ENCODE measurements at regions not wholly inside any gene's neighbourhood (a gene's known extent, or its start where the extent isn't known, plus 50 kb on each side); places are given as distances from the start of the nearest gene placed in this dataset.

DNA sequence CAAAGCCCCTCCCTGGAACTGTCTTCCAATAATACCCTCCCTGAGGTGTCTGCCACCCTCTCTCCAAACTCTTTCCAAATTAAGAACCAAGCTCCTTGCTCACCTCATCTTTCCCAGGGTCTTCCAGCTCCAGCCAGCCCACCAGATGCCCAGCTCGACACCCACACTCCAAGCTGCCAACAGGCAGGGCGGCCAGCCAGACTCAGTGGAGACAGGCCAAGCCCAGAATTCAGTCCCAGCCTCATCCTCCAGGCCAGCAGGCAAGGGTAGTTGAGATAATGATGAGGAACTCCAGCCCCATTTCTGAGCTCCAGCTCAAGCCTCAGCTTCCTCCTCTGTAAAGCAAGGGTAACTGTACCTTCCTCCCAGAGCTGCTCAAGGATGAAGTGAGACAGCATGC lies 132.9 kb downstream of the CHST1 start:
- no peak for TF ChIP-seq OSR1 (CRISPR knock-in tag; IDR thresholded peaks at IDR 0.05)
- no peak for TF ChIP-seq ZNF70 (CRISPR knock-in tag; IDR thresholded peaks at IDR 0.05)
- TF ChIP-seq ZFP3 (CRISPR knock-in tag; IDR thresholded peaks at IDR 0.05) = no peak
- TF ChIP-seq, protein P1, sequence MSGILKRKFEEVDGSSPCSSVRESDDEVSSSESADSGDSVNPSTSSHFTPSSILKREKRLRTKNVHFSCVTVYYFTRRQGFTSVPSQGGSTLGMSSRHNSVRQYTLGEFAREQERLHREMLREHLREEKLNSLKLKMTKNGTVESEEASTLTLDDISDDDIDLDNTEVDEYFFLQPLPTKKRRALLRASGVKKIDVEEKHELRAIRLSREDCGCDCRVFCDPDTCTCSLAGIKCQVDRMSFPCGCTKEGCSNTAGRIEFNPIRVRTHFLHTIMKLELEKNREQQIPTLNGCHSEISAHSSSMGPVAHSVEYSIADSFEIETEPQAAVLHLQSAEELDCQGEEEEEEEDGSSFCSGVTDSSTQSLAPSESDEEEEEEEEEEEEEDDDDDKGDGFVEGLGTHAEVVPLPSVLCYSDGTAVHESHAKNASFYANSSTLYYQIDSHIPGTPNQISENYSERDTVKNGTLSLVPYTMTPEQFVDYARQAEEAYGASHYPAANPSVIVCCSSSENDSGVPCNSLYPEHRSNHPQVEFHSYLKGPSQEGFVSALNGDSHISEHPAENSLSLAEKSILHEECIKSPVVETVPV (CRISPR knock-in tag; IDR thresholded peaks at IDR 0.05) = no peak
- no peak for TF ChIP-seq ISL1 (CRISPR knock-in tag; IDR thresholded peaks at IDR 0.05)
- no peak for TF ChIP-seq BACH2 (CRISPR knock-in tag; IDR thresholded peaks at IDR 0.05; ENCODE audit: borderline replicate concordance)
- TF ChIP-seq PPARA (CRISPR knock-in tag; IDR thresholded peaks at IDR 0.05; ENCODE audit: borderline replicate concordance) = no peak
- TF ChIP-seq TCF4 (CRISPR knock-in tag; IDR thresholded peaks at IDR 0.05; ENCODE audit: borderline replicate concordance) = no peak
- no peak for TF ChIP-seq ZNF8 (CRISPR knock-in tag; IDR thresholded peaks at IDR 0.05)
- TF ChIP-seq ZC3H10 (CRISPR knock-in tag; IDR thresholded peaks at IDR 0.05) = no peak
- TF ChIP-seq ESRRG (CRISPR knock-in tag; IDR thresholded peaks at IDR 0.05) = no peak
- TF ChIP-seq, protein P2, sequence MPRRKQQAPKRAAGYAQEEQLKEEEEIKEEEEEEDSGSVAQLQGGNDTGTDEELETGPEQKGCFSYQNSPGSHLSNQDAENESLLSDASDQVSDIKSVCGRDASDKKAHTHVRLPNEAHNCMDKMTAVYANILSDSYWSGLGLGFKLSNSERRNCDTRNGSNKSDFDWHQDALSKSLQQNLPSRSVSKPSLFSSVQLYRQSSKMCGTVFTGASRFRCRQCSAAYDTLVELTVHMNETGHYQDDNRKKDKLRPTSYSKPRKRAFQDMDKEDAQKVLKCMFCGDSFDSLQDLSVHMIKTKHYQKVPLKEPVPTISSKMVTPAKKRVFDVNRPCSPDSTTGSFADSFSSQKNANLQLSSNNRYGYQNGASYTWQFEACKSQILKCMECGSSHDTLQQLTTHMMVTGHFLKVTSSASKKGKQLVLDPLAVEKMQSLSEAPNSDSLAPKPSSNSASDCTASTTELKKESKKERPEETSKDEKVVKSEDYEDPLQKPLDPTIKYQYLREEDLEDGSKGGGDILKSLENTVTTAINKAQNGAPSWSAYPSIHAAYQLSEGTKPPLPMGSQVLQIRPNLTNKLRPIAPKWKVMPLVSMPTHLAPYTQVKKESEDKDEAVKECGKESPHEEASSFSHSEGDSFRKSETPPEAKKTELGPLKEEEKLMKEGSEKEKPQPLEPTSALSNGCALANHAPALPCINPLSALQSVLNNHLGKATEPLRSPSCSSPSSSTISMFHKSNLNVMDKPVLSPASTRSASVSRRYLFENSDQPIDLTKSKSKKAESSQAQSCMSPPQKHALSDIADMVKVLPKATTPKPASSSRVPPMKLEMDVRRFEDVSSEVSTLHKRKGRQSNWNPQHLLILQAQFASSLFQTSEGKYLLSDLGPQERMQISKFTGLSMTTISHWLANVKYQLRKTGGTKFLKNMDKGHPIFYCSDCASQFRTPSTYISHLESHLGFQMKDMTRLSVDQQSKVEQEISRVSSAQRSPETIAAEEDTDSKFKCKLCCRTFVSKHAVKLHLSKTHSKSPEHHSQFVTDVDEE (CRISPR knock-in tag; IDR thresholded peaks at IDR 0.05) = no peak
- no peak for TF ChIP-seq ZNF565 (CRISPR knock-in tag; conservative IDR thresholded peaks at IDR 0.05; ENCODE audit: low read depth)
- TF ChIP-seq TOX (CRISPR knock-in tag; IDR thresholded peaks at IDR 0.05; ENCODE audit: borderline replicate concordance) = no peak
- no peak for TF ChIP-seq SNAI2 (CRISPR knock-in tag; IDR thresholded peaks at IDR 0.05)
- no peak for TF ChIP-seq CSDC2 (CRISPR knock-in tag; IDR thresholded peaks at IDR 0.05)
- TF ChIP-seq GLIS3 (CRISPR knock-in tag; IDR thresholded peaks at IDR 0.05) = no peak
- ATAC-seq = no peak

DNA sequence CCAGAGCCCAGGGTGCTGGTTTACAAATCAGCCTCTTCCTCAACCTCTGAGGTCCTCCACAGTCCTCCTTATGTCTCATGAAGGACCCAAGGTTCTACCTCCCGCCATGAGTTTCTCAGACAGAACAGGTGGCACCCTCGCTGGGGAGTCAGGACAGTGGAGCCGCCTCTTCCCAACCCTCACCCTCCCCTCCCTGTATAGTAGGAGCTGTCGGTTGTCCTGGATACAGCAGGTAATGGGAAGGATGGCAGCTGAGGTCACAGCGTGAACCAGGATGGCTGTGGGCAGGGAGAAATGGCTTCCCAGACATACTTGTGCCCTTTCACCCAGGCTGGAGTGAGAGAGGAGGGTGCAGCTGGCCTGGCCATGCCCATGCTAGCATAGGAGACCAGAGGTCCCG lies 134.6 kb downstream of the CHST1 start:
- no peak for TF ChIP-seq OSR1 (CRISPR knock-in tag; IDR thresholded peaks at IDR 0.05)
- TF ChIP-seq, protein P3, sequence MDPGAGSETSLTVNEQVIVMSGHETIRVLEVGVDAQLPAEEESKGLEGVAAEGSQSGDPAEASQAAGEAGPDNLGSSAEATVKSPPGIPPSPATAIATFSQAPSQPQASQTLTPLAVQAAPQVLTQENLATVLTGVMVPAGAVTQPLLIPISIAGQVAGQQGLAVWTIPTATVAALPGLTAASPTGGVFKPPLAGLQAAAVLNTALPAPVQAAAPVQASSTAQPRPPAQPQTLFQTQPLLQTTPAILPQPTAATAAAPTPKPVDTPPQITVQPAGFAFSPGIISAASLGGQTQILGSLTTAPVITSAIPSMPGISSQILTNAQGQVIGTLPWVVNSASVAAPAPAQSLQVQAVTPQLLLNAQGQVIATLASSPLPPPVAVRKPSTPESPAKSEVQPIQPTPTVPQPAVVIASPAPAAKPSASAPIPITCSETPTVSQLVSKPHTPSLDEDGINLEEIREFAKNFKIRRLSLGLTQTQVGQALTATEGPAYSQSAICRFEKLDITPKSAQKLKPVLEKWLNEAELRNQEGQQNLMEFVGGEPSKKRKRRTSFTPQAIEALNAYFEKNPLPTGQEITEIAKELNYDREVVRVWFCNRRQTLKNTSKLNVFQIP (CRISPR knock-in tag; IDR thresholded peaks at IDR 0.05; ENCODE audit: borderline replicate concordance, low read depth) = no peak
- no peak for TF ChIP-seq RARB (CRISPR knock-in tag; IDR thresholded peaks at IDR 0.05)
- no peak for TF ChIP-seq ZNF8 (CRISPR knock-in tag; IDR thresholded peaks at IDR 0.05)
- TF ChIP-seq ESRRG (CRISPR knock-in tag; IDR thresholded peaks at IDR 0.05) = no peak
- ATAC-seq = no peak

DNA sequence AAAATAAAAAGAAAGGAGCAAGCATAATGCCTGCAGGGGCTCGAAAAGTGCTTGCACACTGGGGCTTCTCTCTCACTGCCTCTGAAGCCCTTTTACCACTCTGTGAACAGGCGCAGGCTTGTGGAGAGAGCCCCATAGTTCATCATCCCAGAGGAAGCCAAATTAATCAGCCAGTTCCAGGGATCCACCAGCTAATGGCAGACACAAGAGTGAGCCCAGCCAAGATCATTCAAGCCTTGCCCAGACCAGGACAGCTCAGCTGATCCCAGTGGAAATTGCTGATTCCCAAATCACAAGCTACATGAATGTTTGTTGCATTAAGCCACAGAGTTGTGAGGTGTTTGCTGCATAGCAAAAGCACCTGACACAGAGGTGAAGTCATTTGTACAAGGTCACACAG lies 135.3 kb downstream of the CHST1 start:
- TF ChIP-seq, protein P4, sequence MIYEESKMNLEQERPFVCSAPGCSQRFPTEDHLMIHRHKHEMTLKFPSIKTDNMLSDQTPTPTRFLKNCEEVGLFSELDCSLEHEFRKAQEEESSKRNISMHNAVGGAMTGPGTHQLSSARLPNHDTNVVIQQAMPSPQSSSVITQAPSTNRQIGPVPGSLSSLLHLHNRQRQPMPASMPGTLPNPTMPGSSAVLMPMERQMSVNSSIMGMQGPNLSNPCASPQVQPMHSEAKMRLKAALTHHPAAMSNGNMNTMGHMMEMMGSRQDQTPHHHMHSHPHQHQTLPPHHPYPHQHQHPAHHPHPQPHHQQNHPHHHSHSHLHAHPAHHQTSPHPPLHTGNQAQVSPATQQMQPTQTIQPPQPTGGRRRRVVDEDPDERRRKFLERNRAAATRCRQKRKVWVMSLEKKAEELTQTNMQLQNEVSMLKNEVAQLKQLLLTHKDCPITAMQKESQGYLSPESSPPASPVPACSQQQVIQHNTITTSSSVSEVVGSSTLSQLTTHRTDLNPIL (CRISPR knock-in tag; IDR thresholded peaks at IDR 0.05; ENCODE audit: low read depth) = no peak
- TF ChIP-seq ZFP3 (CRISPR knock-in tag; IDR thresholded peaks at IDR 0.05) (no peak), ZNF8 (CRISPR knock-in tag; IDR thresholded peaks at IDR 0.05) (no peak), ZC3H10 (CRISPR knock-in tag; IDR thresholded peaks at IDR 0.05) (no peak), ARNTL (CRISPR knock-in tag; IDR thresholded peaks at IDR 0.05; ENCODE audit: borderline replicate concordance, low read depth) (no peak), PPARA (CRISPR knock-in tag; IDR thresholded peaks at IDR 0.05; ENCODE audit: borderline replicate concordance) (no peak), ISL1 (CRISPR knock-in tag; IDR thresholded peaks at IDR 0.05) (no peak), BACH2 (CRISPR knock-in tag; IDR thresholded peaks at IDR 0.05; ENCODE audit: borderline replicate concordance) (no peak), ESRRG (CRISPR knock-in tag; IDR thresholded peaks at IDR 0.05) (no peak), ZFP30 (CRISPR knock-in tag; IDR thresholded peaks at IDR 0.05) (no peak), SNAI2 (CRISPR knock-in tag; IDR thresholded peaks at IDR 0.05) (no peak), TCF4 (CRISPR knock-in tag; IDR thresholded peaks at IDR 0.05; ENCODE audit: borderline replicate concordance) (no peak), CSDC2 (CRISPR knock-in tag; IDR thresholded peaks at IDR 0.05) (no peak), OSR1 (CRISPR knock-in tag; IDR thresholded peaks at IDR 0.05) (no peak), GLIS3 (CRISPR knock-in tag; IDR thresholded peaks at IDR 0.05) (no peak)
- TF ChIP-seq, protein P3 (CRISPR knock-in tag; IDR thresholded peaks at IDR 0.05; ENCODE audit: borderline replicate concordance, low read depth) = no peak
- TF ChIP-seq, protein P1 (CRISPR knock-in tag; IDR thresholded peaks at IDR 0.05) = no peak

More for the DNA sequence above, 135.3 kb downstream of the CHST1 start:
- ATAC-seq = no peak
